Mesenchymal stem cell (in vitro differentiated cells and primary cell): ENCODE measurements at regions not wholly inside any gene's neighbourhood (a gene's known extent, or its start where the extent isn't known, plus 50 kb on each side); places are given as distances from the start of the nearest gene placed in this dataset.

ENCODE experiments used
- DNase-seq: peaks from one replicate; pipeline ENCODE4 v3.0.0-alpha.2; 2013
- H2AFZ ChIP-seq: one replicate; pipeline ENCODE4 v1.6.1; 2013; ENCODE audit warnings: low read depth, mild to moderate bottlenecking, control low read depth, inconsistent platforms, low read length, moderate library complexity
- H2AK5ac ChIP-seq: 2 replicates; pipeline ENCODE4 v1.6.1; 2013; ENCODE audit warnings: low read length, moderate library complexity, mild to moderate bottlenecking, inconsistent platforms; ENCODE audit not compliant: severe bottlenecking
- H2BK120ac ChIP-seq: one replicate; pipeline ENCODE4 v1.6.1; 2013; ENCODE audit warnings: low read depth, mild to moderate bottlenecking, inconsistent platforms, low read length, moderate library complexity
- H2BK12ac ChIP-seq, 2 experiments: one replicate each; pipeline ENCODE4 v1.6.1; 2013; ENCODE audit warnings: inconsistent platforms in 2 of 2, low read length in 2 of 2, mild to moderate bottlenecking in 2 of 2, moderate library complexity in 2 of 2, control low read depth in 1 of 2
- H2BK15ac ChIP-seq: one replicate; pipeline ENCODE4 v1.6.1; 2013; ENCODE audit warnings: mild to moderate bottlenecking, low read depth, inconsistent platforms; ENCODE audit not compliant: poor library complexity, severe bottlenecking
- H2BK5ac ChIP-seq: 2 replicates; pipeline ENCODE4 v1.6.1; 2013; ENCODE audit warnings: low read depth, mild to moderate bottlenecking, low read length, control low read depth, inconsistent platforms; ENCODE audit not compliant: poor library complexity, severe bottlenecking
- H3K14ac ChIP-seq, 2 experiments: one replicate each; pipeline ENCODE4 v1.6.1; 2013; ENCODE audit warnings: inconsistent platforms in 2 of 2, low read length in 2 of 2, control low read depth in 1 of 2, mild to moderate bottlenecking in 1 of 2, moderate library complexity in 1 of 2
- H3K18ac ChIP-seq, 2 experiments: one replicate each; pipeline ENCODE4 v1.6.1; 2013; ENCODE audit warnings: inconsistent platforms in 2 of 2, low read length in 2 of 2, control low read depth in 1 of 2, low read depth in 1 of 2, mild to moderate bottlenecking in 1 of 2
- H3K23ac ChIP-seq, 2 experiments: one replicate each; pipeline ENCODE4 v1.6.1; 2013; ENCODE audit warnings: inconsistent platforms in 2 of 2, low read length in 2 of 2, mild to moderate bottlenecking in 2 of 2, moderate library complexity in 2 of 2, control low read depth in 1 of 2
- H3K27ac ChIP-seq: 2 replicates; pipeline ENCODE4 v1.5.1; 2013; ENCODE audit warnings: mild to moderate bottlenecking, moderate library complexity, low read length, control low read depth, inconsistent platforms; ENCODE audit not compliant: poor library complexity, severe bottlenecking
- H3K27me3 ChIP-seq, 2 experiments: 2 replicates each; pipeline versions ENCODE4 v1.6.1 to v1.7.0; 2013; ENCODE audit warnings: low read length in 2 of 2, mild to moderate bottlenecking in 2 of 2, moderate library complexity in 2 of 2, control low read depth in 1 of 2, inconsistent platforms in 1 of 2; ENCODE audit not compliant: control insufficient read depth in 1 of 2, insufficient read depth in 1 of 2
- H3K36me3 ChIP-seq, 2 experiments: 2 replicates each; pipeline versions ENCODE4 v1.6.1 to v1.7.0; 2013; ENCODE audit warnings: low read length in 2 of 2, control low read depth in 1 of 2, inconsistent platforms in 1 of 2, low read depth in 1 of 2, mild to moderate bottlenecking in 1 of 2; ENCODE audit not compliant: insufficient read depth in 2 of 2, control insufficient read depth in 1 of 2
- H3K4ac ChIP-seq, 2 experiments: one replicate each; pipeline ENCODE4 v1.6.1; 2013; ENCODE audit warnings: inconsistent platforms in 2 of 2, low read length in 2 of 2, mild to moderate bottlenecking in 2 of 2, moderate library complexity in 2 of 2, control low read depth in 1 of 2, low read depth in 1 of 2
- H3K4me1 ChIP-seq: 2 replicates; pipeline ENCODE4 v1.6.1; 2013; ENCODE audit warnings: low read depth, low read length, control low read depth; ENCODE audit not compliant: control insufficient read depth, insufficient read depth
- H3K4me2 ChIP-seq: 2 replicates; pipeline ENCODE4 v1.6.1; 2013; ENCODE audit warnings: low read length, mild to moderate bottlenecking, inconsistent platforms; ENCODE audit not compliant: poor library complexity, severe bottlenecking
- H3K4me3 ChIP-seq, 2 experiments: 2 replicates each; pipeline versions ENCODE4 v1.5.1 to v1.7.0; 2013; ENCODE audit warnings: low read length in 2 of 2, mild to moderate bottlenecking in 2 of 2, control low read depth in 1 of 2, low read depth in 1 of 2; ENCODE audit not compliant: insufficient read depth in 1 of 2
- H3K79me1 ChIP-seq: replicated peaks from 2 replicates; pipeline ENCODE4 v1.6.1; 2013; ENCODE audit warnings: mild to moderate bottlenecking, control low read depth, low read length, inconsistent platforms; ENCODE audit not compliant: poor library complexity, severe bottlenecking
- H3K9ac ChIP-seq: 2 replicates; pipeline ENCODE4 v1.7.0; 2013; ENCODE audit warnings: mild to moderate bottlenecking, low read length, moderate library complexity
- H3K9me3 ChIP-seq: 2 replicates; pipeline ENCODE4 v1.7.0; 2013; ENCODE audit warnings: mild to moderate bottlenecking, low read length; ENCODE audit not compliant: control insufficient read depth
- H4K8ac ChIP-seq: one replicate; pipeline ENCODE4 v1.6.1; 2013; ENCODE audit warnings: inconsistent platforms, mild to moderate bottlenecking, low read length, moderate library complexity
- H4K91ac ChIP-seq: one replicate; pipeline ENCODE4 v1.6.1; 2013; ENCODE audit warnings: mild to moderate bottlenecking, low read length, inconsistent platforms
- WGBS: methylation state at CpG from one replicate; pipeline ENCODE4 v1.1.7; 2013; ENCODE audit warnings: mixed read lengths; 5-methylcytosine and 5-hydroxymethylcytosine counted together

DNA sequence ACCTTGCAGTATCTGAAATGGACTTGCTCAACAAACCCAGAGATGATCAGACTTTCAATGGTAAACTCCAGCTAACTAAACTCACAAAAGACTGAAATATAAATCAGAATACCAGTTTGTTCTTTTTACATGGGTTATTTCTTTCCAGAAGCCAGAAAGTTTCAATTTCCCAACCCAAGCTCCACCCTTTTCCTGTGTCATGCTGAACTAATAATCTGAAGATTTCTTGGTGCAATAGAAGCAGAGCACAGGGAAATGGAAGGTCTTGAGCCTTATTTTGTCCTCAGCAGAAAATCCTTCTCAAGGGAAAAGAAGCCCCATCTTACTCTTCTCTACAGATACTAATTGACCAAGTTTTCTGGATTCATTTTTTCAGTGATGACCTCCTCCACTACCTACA is 93.3 kb upstream of the PAPOLG start:
- Histone ChIP-seq H3K14ac (no peak overlapping the region), H3K4me1 (no peaks in the 10 kb centered on the region), H3K36me3 (no peaks in the 10 kb centered on the region), H3K4ac (no peak overlapping the region), H2BK120ac (no peak overlapping the region), H2BK5ac (no peak overlapping the region), H3K27ac (no peak overlapping the region), H2AK5ac (no peak overlapping the region), H4K8ac (no peak overlapping the region), H3K18ac (no peak overlapping the region), H3K9ac (no peak overlapping the region), H4K91ac (no peak overlapping the region), H2BK15ac (no peak overlapping the region), H3K23ac (no peak overlapping the region), H3K27me3 (peaks cover 0 to 3% of the 10 kb centered on the region in 2 experiments), H3K4me3 (no peak overlapping the region), H2AFZ (no peak overlapping the region), H3K4me2 (no peak overlapping the region), H3K79me1 (no peaks in the 10 kb centered on the region), H3K9me3 (peaks cover 7% of the 10 kb centered on the region), H2BK12ac (no peak overlapping the region)
- DNase-seq = no peak

DNA sequence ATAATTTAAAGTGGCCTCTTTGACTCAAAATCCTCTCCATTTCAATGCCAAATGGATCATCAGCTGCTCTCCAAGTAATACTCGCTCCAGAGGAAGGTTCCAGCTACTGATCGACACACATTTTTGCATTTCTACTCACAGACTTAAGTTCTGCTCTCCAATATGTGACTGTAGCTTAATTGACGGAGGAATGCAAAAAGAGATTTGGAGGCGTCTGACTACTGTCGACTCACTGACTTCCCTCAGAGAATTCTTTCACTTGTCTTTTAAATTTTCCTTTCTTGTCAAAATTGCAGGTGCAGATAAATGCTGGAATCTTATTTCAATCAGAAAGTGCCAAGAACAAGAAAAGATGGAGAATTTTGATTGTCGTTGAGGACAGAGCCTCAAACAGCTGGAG is 84.1 kb upstream of the PAPOLG start:
- Histone ChIP-seq H2BK12ac (no peak overlapping the region), H2AFZ (no peak overlapping the region), H3K14ac (no peak overlapping the region), H3K27me3 (peaks cover 3 to 31% of the 10 kb centered on the region in 2 experiments), H3K4ac (no peak overlapping the region), H2BK5ac (no peak overlapping the region), H3K79me1 (no peaks in the 10 kb centered on the region), H3K9me3 (no peaks in the 10 kb centered on the region), H3K27ac (no peak overlapping the region), H3K36me3 (no peaks in the 10 kb centered on the region), H3K4me2 (no peak overlapping the region), H3K4me1 (peaks cover 3% of the 10 kb centered on the region), H2AK5ac (no peak overlapping the region), H4K91ac (no peak overlapping the region), H2BK120ac (no peak overlapping the region), H3K4me3 (no peak overlapping the region), H4K8ac (no peak overlapping the region), H3K9ac (no peak overlapping the region), H2BK15ac (no peak overlapping the region), H3K23ac (no peak overlapping the region), H3K18ac (no peak overlapping the region)
- no peak for DNase-seq
- WGBS = 73% methylated on average over 6 of the region's 6 CpGs

DNA sequence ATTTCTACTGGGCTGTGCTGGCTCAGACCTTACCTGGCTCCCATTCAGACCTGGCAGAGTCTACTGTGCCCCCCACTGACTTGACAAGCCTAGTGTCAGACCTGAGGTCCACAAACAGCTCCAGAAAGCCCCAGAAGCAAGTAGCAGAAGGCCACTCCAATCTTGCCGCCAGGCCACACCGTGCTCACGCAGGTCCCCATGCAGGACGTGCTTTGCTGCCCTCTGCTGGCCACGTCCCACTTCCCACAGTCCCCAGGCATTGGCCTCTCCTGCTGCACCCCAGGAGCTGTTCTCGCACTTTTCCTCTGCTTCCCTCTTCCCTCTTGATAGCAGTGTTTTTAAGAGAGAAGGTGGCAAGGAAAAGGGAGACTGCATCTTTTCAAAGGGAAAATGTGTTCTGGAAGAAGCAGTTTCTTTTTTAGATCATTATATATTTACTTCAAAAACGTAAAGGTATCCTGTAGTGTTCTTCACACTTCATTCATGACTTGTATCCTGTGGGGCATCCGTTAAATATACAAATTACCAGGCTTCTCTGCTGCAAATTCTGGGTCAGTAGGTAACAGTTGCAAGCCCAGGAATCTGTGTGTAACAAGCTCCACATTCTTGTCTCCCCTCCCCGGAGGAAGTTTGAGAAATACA is 81.4 kb upstream of the PAPOLG start:
- Histone ChIP-seq H3K36me3 (no peaks in the 10 kb centered on the region), H3K79me1 (no peaks in the 10 kb centered on the region), H3K27ac (no peak overlapping the region), H4K91ac (no peak overlapping the region), H3K4me2 (no peak overlapping the region), H3K9me3 (no peaks in the 10 kb centered on the region), H3K14ac (no peak overlapping the region), H3K9ac (no peak overlapping the region), H3K27me3 (peaks cover 16 to 56% of the 10 kb centered on the region in 2 experiments), H2BK12ac (no peak overlapping the region), H2BK15ac (no peak overlapping the region), H2AK5ac (no peak overlapping the region), H3K23ac (no peak overlapping the region), H3K18ac (no peak overlapping the region), H2BK5ac (no peak overlapping the region), H2AFZ (no peak overlapping the region), H4K8ac (no peak overlapping the region), H3K4me3 (no peak overlapping the region), H3K4ac (no peak overlapping the region), H2BK120ac (no peak overlapping the region), H3K4me1 (peaks cover 3% of the 10 kb centered on the region)
- peak; percentile 66 for DNase-seq
- WGBS = 27% methylated on average over 7 of the region's 9 CpGs

DNA sequence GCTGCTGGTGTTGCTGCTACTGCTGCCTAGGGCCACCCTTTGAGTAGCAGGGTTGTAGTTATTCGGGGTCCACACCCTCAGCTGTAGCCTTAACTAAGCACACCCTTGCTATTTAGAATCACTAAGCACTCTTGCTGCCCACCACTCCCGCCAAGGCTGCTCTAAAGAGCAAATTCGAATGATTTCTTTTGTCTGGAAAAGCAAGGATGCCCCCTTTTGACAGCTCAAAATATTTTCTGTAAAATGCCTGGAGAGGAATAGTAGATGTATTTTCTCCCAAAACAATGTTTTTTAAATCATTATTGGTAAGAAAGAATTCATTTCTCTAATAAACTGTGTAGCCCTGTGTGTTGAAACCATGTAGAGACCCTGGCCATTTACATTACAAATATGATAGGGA is 80.8 kb upstream of the PAPOLG start:
- Histone ChIP-seq H2BK15ac (no peak overlapping the region), H3K9ac (no peak overlapping the region), H3K4me1 (peaks cover 3% of the 10 kb centered on the region), H4K8ac (no peak overlapping the region), H2BK12ac (no peak overlapping the region), H3K9me3 (no peaks in the 10 kb centered on the region), H3K27ac (no peak overlapping the region), H2BK5ac (no peak overlapping the region), H2BK120ac (no peak overlapping the region), H4K91ac (no peak overlapping the region), H3K4me2 (no peak overlapping the region), H2AFZ (no peak overlapping the region), H3K4ac (no peak overlapping the region), H3K36me3 (no peaks in the 10 kb centered on the region), H3K27me3 (peaks cover 19 to 60% of the 10 kb centered on the region in 2 experiments), H2AK5ac (no peak overlapping the region), H3K23ac (no peak overlapping the region), H3K4me3 (no peak overlapping the region), H3K18ac (no peak overlapping the region), H3K79me1 (no peaks in the 10 kb centered on the region), H3K14ac (no peak overlapping the region)
- no peak for DNase-seq
- WGBS = 43% methylated on average over 3 of the region's 3 CpGs
